Urothelium cell line (cell line): ENCODE measurements at regions not wholly inside any gene's neighbourhood (a gene's known extent, or its start where the extent isn't known, plus 50 kb on each side); places are given as distances from the start of the nearest gene placed in this dataset.
A peak's percentile ranks its signal among the peaks of the same experiment; 100 is the strongest.
"Not testable (repeated sequence)": the region's sequence is repeated elsewhere in the genome, so short reads cannot be mapped to it uniquely, and the experiment has no call there.

Source experiments
- DNase-seq: peaks from one replicate; pipeline ENCODE4 v3.0.0; 2011; ENCODE audit warnings: low spot score, mixed read lengths
- FAIRE-seq: peaks from 2 replicates; lab custom pipeline; 2011; peaks lifted over from hg19 to GRCh38; lab: Jason Lieb, UNC

- no peak for FAIRE-seq
- no peak for DNase-seq
These were observed 288.5 kb downstream of the USP46 start for GRCh38 chr4:52370576-52370975.

- FAIRE-seq (no peak), DNase-seq (no peak)
These were observed 287.3 kb downstream of the USP46 start for GRCh38 chr4:52371841-52372240.

- DNase-seq: no peak
- peak; percentile 61 for FAIRE-seq
These were observed 286.8 kb downstream of the USP46 start for GRCh38 chr4:52372269-52372668.

- no peak for FAIRE-seq
- DNase-seq: no peak
These were observed 286.4 kb downstream of the USP46 start for GRCh38 chr4:52372747-52373146.

- DNase-seq (no peak), FAIRE-seq (no peak)
These were observed 285.5 kb downstream of the USP46 start for GRCh38 chr4:52373650-52374049.

- DNase-seq: no peak
- no peak for FAIRE-seq
These were observed 284.2 kb downstream of the USP46 start for GRCh38 chr4:52374877-52375276.

GRCh38 chr4:52376132-52376704 lies 282.9 kb downstream of the USP46 start:
- no peak for FAIRE-seq
- peak; percentile 36 for DNase-seq

- FAIRE-seq (no peak), DNase-seq (no peak)
These were observed 281.5 kb downstream of the USP46 start for GRCh38 chr4:52377563-52377962.

GRCh38 chr4:52407545-52407944 lies 251.6 kb downstream of the USP46 start:
- DNase-seq: peak; percentile 69
- FAIRE-seq: no peak

GRCh38 chr4:52408032-52408431 lies 251.1 kb downstream of the USP46 start:
- DNase-seq: no peak
- FAIRE-seq: no peak

GRCh38 chr4:52408471-52408870 lies 250.6 kb downstream of the USP46 start:
- DNase-seq: peak; percentile 26
- FAIRE-seq: no peak

- FAIRE-seq, DNase-seq: not testable (repeated sequence)
These were observed 249.3 kb downstream of the USP46 start for GRCh38 chr4:52409766-52410165.

- FAIRE-seq: no peak
- no peak for DNase-seq
These were observed 248.1 kb downstream of the USP46 start for GRCh38 chr4:52410971-52411370.

GRCh38 chr4:52420330-52420729 lies 238.8 kb downstream of the USP46 start:
- no peak for FAIRE-seq
- no peak for DNase-seq

- no peak for DNase-seq
- FAIRE-seq: no peak
These were observed 237.3 kb downstream of the USP46 start for GRCh38 chr4:52421811-52422213.

- DNase-seq (no peak), FAIRE-seq (no peak)
These were observed 235.1 kb downstream of the USP46 start for GRCh38 chr4:52423967-52424366.

GRCh38 chr4:52425751-52426326 lies 233.3 kb downstream of the USP46 start:
- no peak for FAIRE-seq
- no peak for DNase-seq

GRCh38 chr4:52431410-52431809 lies 227.7 kb downstream of the USP46 start:
- DNase-seq (no peak), FAIRE-seq (no peak)

GRCh38 chr4:52431869-52432268 lies 227.2 kb downstream of the USP46 start:
- FAIRE-seq (no peak), DNase-seq (no peak)

GRCh38 chr4:52442524-52442923 lies 216.6 kb downstream of the USP46 start:
- not testable (repeated sequence) for FAIRE-seq, DNase-seq

GRCh38 chr4:52472444-52472843 lies 186.7 kb downstream of the USP46 start:
- DNase-seq (no peak), FAIRE-seq (no peak)

- DNase-seq: no peak
- no peak for FAIRE-seq
These were observed 181.8 kb downstream of the USP46 start for GRCh38 chr4:52477191-52477780.
